Ishikawa (cell line): ENCODE measurements at regions not wholly inside any gene's neighbourhood (a gene's known extent, or its start where the extent isn't known, plus 50 kb on each side); places are given as distances from the start of the nearest gene placed in this dataset.

Experiments
- CEBPB ChIP-seq: IDR thresholded peaks from 2 replicates; pipeline ENCODE4 v1.6.1; 2012
- CREB1 ChIP-seq: IDR thresholded peaks from 2 replicates; pipeline ENCODE4 v1.6.1; 2012; ENCODE audit warnings: low read depth
- EGR1 ChIP-seq: IDR thresholded peaks from 2 replicates; pipeline ENCODE4 v1.6.1; 2012
- EP300 ChIP-seq: IDR thresholded peaks from 2 replicates; pipeline ENCODE4 v1.6.1; 2012; ENCODE audit warnings: borderline replicate concordance
- FOXM1 ChIP-seq: IDR thresholded peaks from 2 replicates; pipeline ENCODE4 v1.6.1; 2012; ENCODE audit warnings: low read depth, borderline replicate concordance
- NFIC ChIP-seq: IDR thresholded peaks from 2 replicates; pipeline ENCODE4 v1.6.1; 2012
- RAD21 ChIP-seq: IDR thresholded peaks from 2 replicates; pipeline ENCODE4 v1.6.1; 2012; ENCODE audit warnings: low read depth
- REST ChIP-seq: IDR thresholded peaks from 2 replicates; pipeline ENCODE4 v1.6.1; 2012; ENCODE audit warnings: low read depth, mild to moderate bottlenecking
- TAF1 ChIP-seq: IDR thresholded peaks from 2 replicates; pipeline ENCODE4 v1.6.1; 2012; ENCODE audit warnings: low read depth, mild to moderate bottlenecking
- TCF12 ChIP-seq: IDR thresholded peaks from 2 replicates; pipeline ENCODE4 v1.6.1; 2012; ENCODE audit warnings: low read depth
- TEAD4 ChIP-seq: IDR thresholded peaks from 2 replicates; pipeline ENCODE4 v1.6.1; 2012
- YY1 ChIP-seq: IDR thresholded peaks from 2 replicates; pipeline ENCODE4 v1.6.1; 2012; ENCODE audit warnings: low read depth
- ZBTB7A ChIP-seq: IDR thresholded peaks from 2 replicates; pipeline ENCODE4 v1.6.1; 2012; ENCODE audit warnings: low read depth
- TF ChIP-seq, protein P1 (sequence below): IDR thresholded peaks from 2 replicates; pipeline ENCODE4 v1.6.1; 2012
- TF ChIP-seq, protein P2 (sequence below): IDR thresholded peaks from 2 replicates; pipeline ENCODE4 v1.6.1; 2012

GRCh38 chr18:1495387-1495786 is 590.7 kb downstream of the ADCYAP1 start:
- TF ChIP-seq NFIC (no peak), CREB1 (no peak), TAF1 (no peak), REST (no peak), CEBPB (no peak)

GRCh38 chr18:1496096-1496495 is 591.4 kb downstream of the ADCYAP1 start:
- TF ChIP-seq, protein P1, sequence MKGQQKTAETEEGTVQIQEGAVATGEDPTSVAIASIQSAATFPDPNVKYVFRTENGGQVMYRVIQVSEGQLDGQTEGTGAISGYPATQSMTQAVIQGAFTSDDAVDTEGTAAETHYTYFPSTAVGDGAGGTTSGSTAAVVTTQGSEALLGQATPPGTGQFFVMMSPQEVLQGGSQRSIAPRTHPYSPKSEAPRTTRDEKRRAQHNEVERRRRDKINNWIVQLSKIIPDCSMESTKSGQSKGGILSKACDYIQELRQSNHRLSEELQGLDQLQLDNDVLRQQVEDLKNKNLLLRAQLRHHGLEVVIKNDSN, result no peak
- TF ChIP-seq TAF1, result no peak
- TF ChIP-seq TCF12, result no peak
- TF ChIP-seq EGR1, result no peak
- TF ChIP-seq CEBPB, result no peak
- no peak for TF ChIP-seq ZBTB7A
- no peak for TF ChIP-seq CREB1
- TF ChIP-seq EP300, result no peak
- TF ChIP-seq REST, result no peak
- TF ChIP-seq TEAD4, result no peak
- TF ChIP-seq RAD21, result no peak
- no peak for TF ChIP-seq FOXM1
- TF ChIP-seq, protein P2, sequence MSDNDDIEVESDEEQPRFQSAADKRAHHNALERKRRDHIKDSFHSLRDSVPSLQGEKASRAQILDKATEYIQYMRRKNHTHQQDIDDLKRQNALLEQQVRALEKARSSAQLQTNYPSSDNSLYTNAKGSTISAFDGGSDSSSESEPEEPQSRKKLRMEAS, result no peak
- TF ChIP-seq NFIC, result no peak
- no peak for TF ChIP-seq YY1

- TF ChIP-seq TEAD4 (no peak), RAD21 (no peak), NFIC (no peak), YY1 (no peak), CREB1 (no peak), CEBPB (no peak), EGR1 (no peak), EP300 (no peak)
- TF ChIP-seq, protein P2, result no peak
- TF ChIP-seq, protein P1, result no peak
These were observed 593.5 kb downstream of the ADCYAP1 start for GRCh38 chr18:1498216-1498615.

DNA sequence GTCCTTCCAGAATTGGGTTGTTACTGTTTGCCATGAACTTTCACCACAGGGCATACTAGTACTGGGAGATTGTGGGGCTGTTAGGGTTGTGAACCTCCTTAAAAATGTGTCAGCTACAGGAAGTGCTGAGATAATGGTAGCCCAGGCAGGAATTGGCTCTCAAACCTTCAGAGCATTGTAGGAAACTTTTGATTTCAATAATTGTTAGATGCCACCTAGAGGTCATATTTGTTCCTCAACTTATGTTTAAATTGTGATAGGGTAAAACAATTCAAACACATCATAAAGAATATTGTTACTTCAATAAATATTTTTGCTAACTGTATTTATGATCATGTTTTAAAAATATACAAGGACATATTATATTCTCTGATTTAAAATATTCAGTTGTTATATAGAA is 594.6 kb downstream of the ADCYAP1 start:
- no peak for TF ChIP-seq ZBTB7A
- no peak for TF ChIP-seq NFIC
- no peak for TF ChIP-seq REST
- TF ChIP-seq, protein P1, result no peak
- TF ChIP-seq EP300, result no peak
- TF ChIP-seq TAF1, result no peak
- TF ChIP-seq FOXM1, result no peak
- no peak for TF ChIP-seq RAD21
- no peak for TF ChIP-seq CREB1
- TF ChIP-seq, protein P2, result no peak
- TF ChIP-seq TCF12, result no peak
- TF ChIP-seq TEAD4, result no peak
- no peak for TF ChIP-seq YY1
